ENCODE measurements at regions not wholly inside any gene's neighbourhood (a gene's known extent, or its start where the extent isn't known, plus 50 kb on each side); places are given as distances from the start of the nearest gene placed in this dataset.

GRCh38 chr1:112060261-112060660 lies 70.8 kb upstream of the KCND3 start:
- TF ChIP-seq, protein P1, sequence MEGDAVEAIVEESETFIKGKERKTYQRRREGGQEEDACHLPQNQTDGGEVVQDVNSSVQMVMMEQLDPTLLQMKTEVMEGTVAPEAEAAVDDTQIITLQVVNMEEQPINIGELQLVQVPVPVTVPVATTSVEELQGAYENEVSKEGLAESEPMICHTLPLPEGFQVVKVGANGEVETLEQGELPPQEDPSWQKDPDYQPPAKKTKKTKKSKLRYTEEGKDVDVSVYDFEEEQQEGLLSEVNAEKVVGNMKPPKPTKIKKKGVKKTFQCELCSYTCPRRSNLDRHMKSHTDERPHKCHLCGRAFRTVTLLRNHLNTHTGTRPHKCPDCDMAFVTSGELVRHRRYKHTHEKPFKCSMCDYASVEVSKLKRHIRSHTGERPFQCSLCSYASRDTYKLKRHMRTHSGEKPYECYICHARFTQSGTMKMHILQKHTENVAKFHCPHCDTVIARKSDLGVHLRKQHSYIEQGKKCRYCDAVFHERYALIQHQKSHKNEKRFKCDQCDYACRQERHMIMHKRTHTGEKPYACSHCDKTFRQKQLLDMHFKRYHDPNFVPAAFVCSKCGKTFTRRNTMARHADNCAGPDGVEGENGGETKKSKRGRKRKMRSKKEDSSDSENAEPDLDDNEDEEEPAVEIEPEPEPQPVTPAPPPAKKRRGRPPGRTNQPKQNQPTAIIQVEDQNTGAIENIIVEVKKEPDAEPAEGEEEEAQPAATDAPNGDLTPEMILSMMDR (IDR thresholded peaks at IDR 0.05; ENCODE audit: poor library complexity, severe bottlenecking), result no peak
- no peak for TF ChIP-seq EP300 (conservative IDR thresholded peaks at IDR 0.05; ENCODE audit: poor library complexity, severe bottlenecking)
